NCI-H510A (cell line): ENCODE measurements at regions not wholly inside any gene's neighbourhood (a gene's known extent, or its start where the extent isn't known, plus 50 kb on each side); places are given as distances from the start of the nearest gene placed in this dataset.
A peak's percentile ranks its signal among the peaks of the same experiment; 100 is the strongest.

Experiments used
- DNase-seq: peaks from one replicate; lab custom pipeline; 2025; lab: John Stamatoyannopoulos, UW

DNA sequence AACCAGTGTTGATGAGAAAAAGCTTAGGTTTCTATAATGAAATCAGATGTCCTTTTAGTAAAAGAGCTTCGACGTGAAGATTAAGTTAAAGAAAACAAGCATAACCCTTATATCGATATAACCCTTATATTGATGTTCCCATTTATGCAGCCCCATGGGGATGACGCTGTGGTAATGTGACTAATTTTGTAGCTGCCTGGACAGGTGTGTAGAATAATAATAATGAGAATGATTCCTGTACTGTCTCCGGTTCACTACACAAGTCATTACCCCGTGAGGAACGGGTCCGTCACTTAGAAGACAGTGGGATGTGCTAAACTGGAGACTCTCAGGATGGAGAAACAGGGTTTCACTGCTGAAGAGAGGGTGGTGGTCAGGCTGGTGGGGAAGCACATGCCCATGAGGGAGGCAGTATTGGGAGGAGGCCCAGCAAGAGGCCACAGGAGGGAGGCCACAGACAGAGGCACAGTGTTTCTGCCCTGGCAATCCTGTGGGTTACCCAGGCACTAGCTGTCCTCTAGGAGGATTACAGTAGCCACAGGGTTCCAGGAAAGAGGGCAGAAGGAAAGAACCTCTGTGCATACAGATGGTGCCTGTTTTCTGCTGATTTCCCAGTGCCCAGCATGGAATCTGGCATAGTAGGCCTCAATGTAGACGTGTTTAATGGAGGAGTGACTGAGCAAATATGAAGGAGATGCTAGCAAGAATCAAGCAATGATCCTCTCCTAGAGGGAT lies 191.1 kb upstream of the TSC22D2 start:
- DNase-seq, result no peak

DNA sequence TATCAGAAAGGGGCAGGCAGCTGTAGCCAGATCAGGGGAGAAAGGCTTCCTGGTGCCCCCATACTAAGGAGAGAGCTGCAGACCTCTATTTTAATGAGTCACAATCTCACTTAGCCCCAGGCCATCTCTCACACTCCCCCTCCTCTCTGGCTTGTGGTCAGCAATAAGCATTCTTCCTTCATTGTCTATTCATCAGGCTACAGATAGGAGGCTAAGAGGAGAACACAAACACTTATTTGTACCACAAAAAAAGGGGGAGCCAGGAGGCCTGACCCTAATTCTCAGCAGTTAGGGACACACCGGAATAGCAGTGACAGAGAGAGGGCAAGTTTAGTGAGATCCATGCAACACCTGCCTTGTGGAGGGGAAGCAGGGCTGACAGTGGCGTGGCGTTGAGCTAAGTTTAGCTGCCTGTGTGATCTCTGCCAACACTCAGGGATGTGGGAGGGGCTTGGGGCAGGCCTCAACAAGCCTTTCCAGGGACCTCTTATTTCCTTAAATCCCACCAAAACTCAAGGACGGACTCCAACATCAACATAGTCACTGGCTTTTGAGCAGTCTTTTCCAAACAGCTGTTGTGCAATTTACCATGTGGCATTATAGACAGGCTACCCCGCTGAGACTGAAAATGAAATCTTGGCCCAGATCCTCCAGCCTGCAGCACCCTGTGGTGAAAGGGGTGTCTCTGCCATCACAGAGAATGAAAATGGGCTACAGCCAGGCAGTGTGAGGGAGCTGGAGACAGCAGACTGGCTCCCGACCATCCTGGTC lies 191.9 kb upstream of the TSC22D2 start:
- no peak for DNase-seq

DNA sequence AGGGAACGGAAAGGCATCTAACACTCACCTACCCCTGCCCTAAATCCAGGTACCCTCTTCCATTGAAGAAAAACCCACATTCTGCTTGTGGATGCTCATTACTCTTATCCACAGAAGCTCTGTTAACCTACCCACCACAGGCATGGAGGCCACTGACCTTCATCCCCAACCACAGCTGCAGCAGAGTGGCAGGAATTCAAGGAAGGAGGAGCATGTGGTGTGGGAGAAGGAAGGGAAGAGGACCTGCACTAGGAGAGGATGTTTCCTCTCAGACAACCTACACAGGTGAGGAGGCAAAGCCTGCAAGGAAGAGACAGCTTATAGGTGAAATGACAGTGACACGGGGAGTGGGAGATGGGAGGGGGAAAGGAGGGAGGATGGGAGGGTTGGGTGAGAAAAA lies 192.5 kb upstream of the TSC22D2 start:
- DNase-seq, result no peak

DNA sequence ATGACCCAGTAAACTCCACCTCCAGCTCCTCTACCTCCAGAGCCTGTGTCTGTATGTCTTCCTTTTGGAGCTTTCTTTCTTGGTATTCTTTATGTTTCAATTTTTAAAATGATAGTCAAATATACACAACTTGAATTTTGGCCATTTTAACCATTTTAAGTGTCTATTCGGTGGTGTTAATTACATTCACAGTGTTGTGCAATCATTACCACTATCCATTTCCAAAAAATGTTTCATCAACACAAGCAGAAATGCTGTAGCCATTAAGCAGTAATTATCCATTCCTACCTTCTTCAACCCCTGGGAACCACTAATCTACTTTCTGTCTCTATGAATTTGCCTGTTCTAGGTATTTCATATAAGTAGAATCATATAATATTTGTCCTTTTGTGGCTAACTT lies 194.5 kb upstream of the TSC22D2 start:
- no peak for DNase-seq

DNA sequence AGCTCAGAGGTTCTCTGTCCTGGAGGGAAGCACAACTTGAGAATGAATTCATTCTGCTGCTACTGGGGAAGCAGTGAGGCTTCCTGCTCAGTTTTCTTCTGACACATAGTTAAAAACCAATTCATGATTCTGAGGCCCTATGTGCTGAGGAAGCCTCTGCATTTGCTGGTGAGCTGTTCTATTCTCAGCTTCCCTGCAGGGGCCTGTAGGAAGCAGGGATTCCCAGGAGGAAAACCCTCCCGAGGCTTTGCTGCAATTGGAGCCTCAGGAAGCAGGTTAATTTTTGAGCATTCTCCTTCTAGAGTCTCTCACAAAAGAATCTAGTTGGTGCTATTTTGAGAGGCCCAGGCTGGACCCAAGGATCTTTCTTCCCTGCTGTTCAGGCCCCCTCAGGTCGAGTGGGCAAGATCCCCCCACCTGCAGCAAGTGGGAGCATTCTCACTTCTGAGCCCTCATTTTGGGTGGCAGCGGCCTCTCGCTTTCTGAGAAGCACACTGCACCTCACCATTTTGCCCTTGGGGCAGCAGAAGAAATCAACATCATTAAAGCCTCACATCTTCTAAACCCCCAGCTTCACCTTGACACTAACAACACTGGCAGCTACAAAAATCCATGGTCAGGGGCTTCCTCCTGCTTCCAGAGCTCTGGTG lies 197.5 kb upstream of the TSC22D2 start:
- DNase-seq, result no peak

DNA sequence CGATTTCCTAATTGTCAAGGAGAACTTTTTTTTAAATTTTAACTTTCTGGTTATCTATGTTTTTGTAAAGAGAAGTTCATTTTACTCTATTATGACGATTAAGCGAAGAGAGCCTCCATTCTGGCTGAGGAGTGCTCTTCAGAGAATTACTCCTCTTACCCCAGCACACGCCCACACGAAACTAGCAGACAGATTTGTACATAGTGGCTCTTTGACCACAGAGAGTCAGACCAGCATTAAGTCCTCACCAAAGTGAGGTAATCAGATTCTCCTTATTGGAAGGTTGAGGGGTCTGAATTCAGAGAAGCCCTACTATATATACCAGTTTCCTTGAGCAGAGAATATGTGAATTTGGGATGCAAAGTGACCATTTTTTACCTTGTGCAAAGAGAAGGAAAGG lies 204.8 kb upstream of the TSC22D2 start:
- no peak for DNase-seq

DNA sequence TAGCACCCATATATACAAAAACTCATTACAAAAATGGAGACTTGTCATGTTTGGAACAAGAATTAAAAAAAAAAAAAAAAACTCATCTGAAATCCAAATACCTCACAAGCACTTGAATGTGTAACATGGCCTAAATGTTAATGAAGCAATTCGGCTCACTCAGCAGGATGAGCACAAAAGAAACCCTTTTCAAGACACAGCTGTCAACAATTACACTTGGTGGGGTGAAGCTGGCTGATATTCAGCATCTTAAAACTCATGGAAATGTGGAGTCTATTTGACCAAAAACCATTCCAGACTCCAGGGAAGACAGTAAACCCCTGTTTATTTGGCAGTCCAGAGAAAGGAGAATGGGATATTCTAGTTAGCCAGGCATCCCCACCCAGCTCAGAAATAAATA lies 205.4 kb upstream of the TSC22D2 start:
- no peak for DNase-seq

DNA sequence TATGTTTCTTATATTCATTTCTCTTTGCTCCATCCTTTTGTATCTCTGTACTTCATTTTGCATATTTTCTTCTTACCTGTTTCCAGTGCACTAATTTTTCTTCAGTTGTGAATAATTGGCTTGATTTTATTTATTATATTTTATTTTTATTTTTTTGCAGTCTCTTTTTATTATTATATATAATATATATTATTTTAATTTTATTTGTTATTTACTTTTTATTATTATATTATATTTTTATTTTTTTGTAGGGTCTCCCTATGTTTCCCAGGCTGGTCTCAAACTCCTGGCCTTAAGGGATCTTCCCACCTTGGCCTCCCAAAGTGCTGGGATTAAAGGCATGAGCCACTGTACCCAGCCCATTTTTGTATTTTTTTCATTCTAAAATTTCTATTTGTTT lies 213.1 kb upstream of the TSC22D2 start:
- no peak for DNase-seq

DNA sequence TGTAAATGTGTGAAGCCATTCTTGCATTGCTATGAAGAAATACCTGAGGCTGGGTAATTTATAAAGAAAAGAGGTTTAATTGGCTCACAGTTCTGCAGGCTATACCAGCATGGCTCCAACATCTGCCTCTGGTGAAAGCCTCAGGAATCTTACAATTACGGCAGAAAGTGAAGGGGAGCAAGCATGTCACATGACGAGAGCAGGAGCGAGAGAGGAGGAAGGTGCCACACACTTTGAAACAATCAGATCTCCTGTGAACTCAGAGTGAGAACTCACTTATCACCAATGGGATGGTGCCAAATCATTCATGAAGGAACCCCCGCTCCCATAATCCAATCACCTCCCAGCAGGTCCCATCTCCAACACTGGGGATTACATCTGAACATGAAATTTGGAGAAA lies 213.6 kb upstream of the TSC22D2 start:
- no peak for DNase-seq

DNA sequence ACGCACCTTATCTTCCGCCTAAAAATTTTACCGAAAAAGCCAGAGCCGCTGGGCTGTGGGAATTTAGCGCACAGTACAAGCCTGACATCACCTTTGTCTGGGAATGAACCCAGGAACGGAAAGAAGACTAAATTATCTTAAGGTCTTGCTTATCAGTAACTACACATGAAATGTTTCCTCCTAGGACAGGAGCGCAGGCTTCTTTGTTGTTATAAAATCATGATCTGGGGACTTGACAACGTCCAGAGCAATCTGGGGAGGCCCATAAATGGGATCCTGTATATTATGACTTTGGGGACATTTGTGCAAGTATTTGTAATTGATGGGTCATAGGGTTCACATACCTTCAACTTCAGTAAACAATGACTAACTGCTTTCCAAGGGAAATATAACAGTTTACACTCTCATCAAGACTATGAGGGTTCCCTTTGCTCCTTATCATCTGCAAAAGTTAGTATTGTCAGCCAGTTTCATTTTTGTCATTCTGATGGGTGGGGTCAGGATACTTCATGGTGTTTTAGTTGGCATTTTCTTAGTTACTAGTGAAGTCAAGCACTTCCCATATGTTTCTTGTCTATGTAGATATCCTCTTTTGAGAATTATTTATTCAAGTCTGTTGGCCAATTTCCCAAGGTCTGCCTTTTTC lies 213.9 kb upstream of the PFN2 start:
- no peak for DNase-seq

DNA sequence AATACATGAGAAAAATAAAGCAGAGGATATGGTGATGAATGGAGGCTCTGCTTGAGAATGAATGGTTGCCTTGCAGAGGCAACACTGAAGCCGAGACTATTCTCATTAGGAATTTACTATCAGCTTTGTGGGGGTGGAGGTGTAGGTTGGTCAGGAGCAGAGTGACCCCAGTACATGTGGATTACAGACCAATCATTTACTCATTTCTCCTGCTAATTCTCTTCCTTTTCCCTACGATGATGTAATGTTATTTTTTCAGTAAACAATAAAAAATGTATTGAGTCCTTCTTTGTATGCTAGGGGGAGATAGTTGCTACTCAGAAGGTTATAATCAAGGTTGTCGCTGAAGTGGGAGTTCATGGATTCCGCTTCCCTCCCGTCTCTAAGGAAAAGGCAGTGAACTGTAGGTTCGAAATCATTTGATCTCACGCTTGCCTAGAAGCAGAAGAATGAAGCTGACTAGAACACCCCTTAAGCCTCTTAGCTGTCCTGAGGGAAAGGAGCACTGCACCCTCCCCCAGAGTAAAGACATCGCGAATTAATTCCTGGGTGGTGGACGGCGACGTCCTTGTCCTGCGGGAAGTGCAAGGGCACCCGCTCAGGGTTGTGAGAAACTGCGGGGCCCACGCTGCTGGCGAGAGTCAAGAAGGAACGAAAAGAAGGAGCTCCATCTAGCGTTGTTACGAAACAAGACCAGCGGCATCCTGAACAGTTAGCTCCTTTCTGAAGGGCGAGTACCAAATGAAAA lies 213.2 kb upstream of the PFN2 start:
- peak; percentile 59 for DNase-seq

DNA sequence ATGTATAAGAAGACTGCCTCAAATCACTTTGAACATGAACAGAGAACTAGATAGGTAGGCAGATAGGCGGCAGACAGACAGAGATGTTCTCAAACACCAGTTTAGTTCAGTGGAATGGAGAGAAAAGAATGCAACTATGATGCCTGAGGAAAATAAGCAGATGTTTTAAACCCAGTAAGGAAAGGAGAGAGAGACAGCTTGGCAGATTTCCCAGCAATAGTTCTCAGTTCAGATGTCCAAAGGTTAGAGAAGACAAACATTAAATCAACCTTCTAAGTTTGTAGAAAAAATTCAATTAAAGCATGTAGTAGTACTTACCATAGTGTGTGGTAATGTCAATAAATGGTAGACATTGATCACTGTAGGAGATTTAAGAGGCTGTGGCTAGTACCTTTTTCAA lies 209.6 kb upstream of the PFN2 start:
- DNase-seq, result no peak

DNA sequence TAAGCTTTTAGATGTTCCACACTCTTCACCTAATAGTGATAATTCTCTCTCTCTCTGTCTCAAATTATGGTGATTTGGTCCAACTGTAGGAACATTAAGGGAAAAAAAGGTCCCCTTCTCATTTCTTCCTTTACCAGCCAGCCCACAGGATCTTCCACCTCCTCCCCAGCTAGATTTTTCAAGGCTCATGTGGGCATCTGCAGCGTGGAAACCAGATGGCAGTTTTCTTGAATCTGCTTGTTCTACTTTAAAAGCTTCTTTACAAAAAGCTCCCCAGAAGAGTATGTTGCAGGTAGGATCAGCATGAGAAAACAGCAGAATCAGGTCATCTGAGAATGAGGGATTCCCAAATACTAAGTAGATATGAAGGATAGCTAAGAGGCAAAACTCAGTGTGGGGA lies 208.6 kb upstream of the PFN2 start:
- no peak for DNase-seq

DNA sequence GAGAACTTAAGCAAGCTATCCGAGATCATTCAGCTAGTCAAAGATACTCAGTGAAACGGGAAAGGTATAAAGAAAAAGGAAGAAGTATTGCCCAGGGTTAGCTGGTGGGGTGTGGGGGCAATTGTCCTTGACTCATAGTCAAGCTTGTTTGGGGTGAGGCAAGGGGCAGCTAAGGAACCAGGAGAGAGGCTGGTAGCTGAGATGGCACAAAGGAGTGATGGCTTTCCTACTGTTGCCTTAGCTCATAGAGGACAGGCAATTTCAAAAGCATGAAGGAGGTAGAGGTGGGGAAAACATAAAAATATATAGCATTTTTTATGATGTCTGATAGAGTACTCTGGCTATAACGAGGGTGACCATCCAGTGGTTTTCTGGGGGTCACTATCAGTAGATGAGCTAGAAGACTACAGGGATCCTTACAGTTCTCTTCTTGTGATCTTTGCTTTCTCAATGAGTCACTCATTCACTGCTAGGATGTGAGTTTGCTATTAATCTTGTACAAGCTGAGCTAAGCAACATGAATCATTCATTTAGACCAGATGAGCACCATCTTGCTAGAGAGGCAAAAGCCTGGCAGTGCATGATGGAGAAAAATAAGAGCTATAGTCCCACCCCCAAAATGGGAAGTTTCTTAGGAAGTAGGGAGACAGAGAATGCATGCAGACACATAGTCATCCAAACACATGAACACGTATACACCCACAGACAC lies 207.1 kb upstream of the PFN2 start:
- no peak for DNase-seq

DNA sequence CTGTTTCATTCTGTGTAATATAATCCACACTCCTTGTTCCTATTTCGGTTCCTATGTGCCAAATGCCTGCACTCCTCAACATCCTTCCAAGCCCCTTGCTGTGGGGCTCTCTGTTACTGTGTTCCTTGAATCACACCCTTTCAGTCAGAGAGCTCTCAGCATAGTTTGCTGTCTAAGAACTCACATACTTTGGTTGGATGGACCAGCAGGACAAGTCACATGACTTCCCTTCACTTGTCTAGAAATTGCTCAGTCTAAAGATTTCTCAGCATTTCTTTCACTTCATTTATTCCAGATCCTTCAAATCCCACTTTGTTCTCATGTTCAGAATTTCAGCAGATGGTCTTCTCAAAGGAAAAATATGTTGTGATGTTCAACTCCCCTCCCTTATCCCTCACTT lies 203.5 kb upstream of the PFN2 start:
- DNase-seq, result no peak

DNA sequence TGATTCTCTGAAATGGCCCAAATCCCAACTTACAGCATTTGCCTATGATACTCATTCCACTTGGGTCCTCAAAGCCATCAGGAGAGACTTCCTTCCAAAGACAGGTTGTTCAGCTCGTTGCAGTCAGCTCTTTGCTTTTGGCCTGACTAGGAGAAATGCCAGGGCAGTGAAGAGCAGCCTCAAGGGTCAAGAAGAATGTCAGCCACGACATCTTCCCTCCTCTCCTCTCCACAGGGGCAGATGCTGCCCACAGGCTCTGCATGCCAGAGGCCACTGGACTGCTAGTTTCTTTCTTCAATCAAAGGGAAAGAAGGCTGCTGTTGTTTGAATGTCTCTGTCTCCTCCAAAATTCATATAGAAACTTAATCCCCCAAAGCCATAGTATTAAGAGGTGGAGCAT lies 201.7 kb upstream of the PFN2 start:
- no peak for DNase-seq

DNA sequence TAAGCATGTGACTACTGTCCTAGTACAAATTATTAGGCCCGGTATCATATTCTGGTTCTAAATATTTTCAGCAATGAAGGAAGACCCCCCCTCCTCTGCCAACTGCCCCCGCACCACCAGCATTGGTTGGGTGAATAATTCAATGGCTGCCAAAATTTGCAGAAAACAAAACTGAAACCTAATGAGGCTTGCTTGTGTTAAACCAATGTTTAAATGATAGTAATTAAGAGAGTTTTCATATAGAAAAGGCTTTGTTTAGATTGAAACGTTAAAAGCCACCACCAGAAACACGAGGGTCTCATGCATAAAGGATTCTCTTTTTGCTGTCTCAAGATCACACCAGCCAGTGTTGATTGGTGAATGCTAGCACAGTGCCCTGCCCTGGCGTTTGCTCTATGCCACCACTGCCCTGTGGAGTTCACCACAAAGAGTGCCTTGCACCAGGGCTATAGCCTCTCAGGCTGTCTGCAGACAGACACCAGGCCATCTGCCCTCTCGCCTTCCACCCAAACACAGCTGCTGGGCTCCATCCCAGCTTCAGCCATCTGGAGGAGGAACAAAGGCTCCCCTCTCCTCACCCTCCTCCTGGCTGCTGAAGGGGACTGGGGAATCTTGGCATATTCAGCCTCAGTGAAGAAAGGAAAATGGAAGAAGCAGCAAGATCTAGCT lies 200.3 kb upstream of the PFN2 start:
- DNase-seq, result no peak

DNA sequence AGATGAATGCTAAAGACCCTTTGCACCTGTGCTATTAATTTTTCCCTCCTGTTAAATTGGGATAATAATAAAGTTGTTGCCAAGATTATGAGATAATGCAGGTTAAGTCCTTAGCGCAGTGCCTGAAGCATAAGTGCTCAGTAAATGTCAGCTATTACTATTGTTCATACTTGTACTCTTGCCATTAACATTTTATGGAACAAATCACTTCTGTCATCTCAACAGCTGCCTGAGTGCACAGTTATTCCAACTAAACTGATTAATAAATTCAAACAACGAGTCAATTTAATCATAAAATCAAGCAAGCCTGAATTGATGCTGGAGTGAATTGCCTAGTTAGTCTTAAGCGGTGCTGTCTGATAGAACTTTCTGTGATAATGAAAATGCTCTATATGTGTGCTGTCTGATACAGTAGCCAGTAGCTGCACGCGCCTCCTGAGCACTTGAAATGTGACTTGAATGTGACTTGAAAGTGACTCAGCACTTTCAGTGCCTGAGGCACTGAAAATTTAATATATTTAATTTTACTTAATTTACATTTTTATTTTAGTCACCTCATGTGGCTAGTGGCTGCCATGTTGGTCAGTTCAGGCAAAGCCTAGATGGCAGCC lies 198.7 kb upstream of the PFN2 start:
- no peak for DNase-seq

DNA sequence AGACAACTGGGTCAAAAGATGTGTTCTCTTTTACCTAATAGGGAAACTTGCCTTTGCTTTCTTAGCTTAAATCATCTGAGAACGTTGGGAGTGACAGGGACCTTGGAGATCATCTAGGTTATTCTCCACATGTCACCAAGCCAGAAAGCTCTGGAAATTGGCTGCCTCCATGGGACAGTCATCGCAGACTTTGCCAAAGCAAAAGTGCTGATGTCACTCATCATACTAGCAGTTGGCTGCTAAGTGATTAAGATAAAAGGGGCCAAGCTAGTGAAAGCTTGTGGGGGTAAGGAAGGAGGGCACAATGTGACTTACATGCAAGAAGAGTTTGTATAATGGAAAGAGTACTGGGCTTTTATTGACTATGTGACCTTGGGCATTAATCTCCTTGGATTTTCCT lies 198.0 kb upstream of the PFN2 start:
- DNase-seq, result no peak

DNA sequence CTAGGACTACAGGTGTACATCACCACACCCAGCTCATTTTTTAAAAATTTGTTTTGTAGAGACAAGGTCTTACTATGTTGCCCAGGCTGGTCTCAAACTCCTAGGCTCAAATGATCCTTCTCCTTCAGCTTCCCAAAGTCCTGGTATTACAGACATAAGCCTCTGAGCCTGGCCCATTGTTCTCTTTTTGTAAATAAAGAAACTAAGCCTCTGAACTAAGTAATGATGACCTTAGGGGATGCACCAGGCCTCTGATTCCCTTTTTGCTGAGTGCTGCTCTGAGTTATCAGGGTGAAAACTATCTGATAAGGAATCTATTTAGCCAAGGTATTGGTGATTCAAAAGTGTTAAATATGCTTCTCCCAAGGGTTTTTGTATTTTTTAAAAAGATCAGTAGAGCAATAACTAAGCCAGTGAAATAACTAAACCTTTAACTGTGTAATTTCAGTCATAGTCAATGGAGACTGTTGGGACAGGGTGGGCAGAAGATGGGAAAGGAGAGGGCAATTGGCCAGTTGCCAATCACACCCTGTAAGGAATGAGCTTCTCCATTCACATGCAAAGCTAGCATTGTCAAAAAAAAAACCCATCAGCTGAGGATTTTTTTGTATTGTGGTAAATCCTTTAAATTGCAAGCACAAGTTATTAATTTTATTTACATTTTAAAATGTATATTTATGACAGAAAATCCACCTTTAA lies 194.8 kb upstream of the PFN2 start:
- no peak for DNase-seq
